K562 (cell line): ENCODE measurements at regions not wholly inside any gene's neighbourhood (a gene's known extent, or its start where the extent isn't known, plus 50 kb on each side); places are given as distances from the start of the nearest gene placed in this dataset.

Experiments used
- ATAC-seq: fragments of 200-7000 bp; cut with Tn5 transposase; 3 replicates; pipeline ENCODE4 v1.9.1; 2020; ENCODE audit warnings: moderate library complexity
- BruUV-seq: library from RNA; stranded (reverse); fragments of 400-500 nt; replicated peaks from 2 replicates; lab custom pipeline; 2021; lab: Mats Ljungman, UMichigan
- CTCF ChIA-PET: fragments of 300-600 bp; formaldehyde crosslinking; extraction: SDS; loops from one replicate; lab custom pipeline; 2021; ENCODE audit warnings: low intra/inter-chr PET ratio; lab: Yijun Ruan, JAX
- POLR2A ChIA-PET: fragments of 300-600, 350-650 bp; sonication (Branson Sonifier 250); formaldehyde crosslinking; extraction: SDS; loops from one replicate; lab custom pipeline; 2021; ENCODE audit warnings: antibody characterized with exemption, inconsistent platforms; lab: Yijun Ruan, JAX
- DNase-seq, 4 experiments: peaks; one replicate each; pipeline versions ENCODE4 v3.0.0 to v3.0.0-alpha.2; 2011 to 2018; ENCODE audit warnings: low spot score in 3 of 4, mixed read lengths in 3 of 4; ENCODE audit errors: extremely low read depth in 1 of 4
- FAIRE-seq: peaks from 2 replicates; lab custom pipeline; 2011; peaks lifted over from hg19 to GRCh38; lab: Jason Lieb, UNC
- H2AFZ ChIP-seq: 2 replicates; pipeline ENCODE4 v1.6.0; 2011; ENCODE audit warnings: low read depth, low read length, control low read depth, inconsistent platforms
- H3K27ac ChIP-seq: fragments of 200-600 bp; 3 replicates; pipeline ENCODE4 v1.8.0; 2011; ENCODE audit warnings: low read depth, mild to moderate bottlenecking, control low read depth, inconsistent platforms, low read length, moderate library complexity, mixed read lengths; ENCODE audit errors: extremely low read depth
- H3K27me3 ChIP-seq, 2 experiments: fragments of 300-600 bp in 1 of 2; 2 replicates in 1 of 2; 3 replicates in 1 of 2; pipeline versions ENCODE4 v1.6.0 to v1.8.0; 2011; ENCODE audit warnings: inconsistent platforms in 2 of 2, low read length in 2 of 2, mild to moderate bottlenecking in 1 of 2, mixed read lengths in 1 of 2, moderate library complexity in 1 of 2; ENCODE audit not compliant: control insufficient read depth in 2 of 2, insufficient read depth in 2 of 2
- H3K36me3 ChIP-seq: fragments of 300-600 bp; 3 replicates; pipeline ENCODE4 v1.8.0; 2011; ENCODE audit warnings: mild to moderate bottlenecking, low read length, inconsistent platforms; ENCODE audit not compliant: control insufficient read depth, insufficient read depth
- H3K4me1 ChIP-seq, 2 experiments: fragments of 200-600 bp in 1 of 2; replicated peaks in 1 of 2; 2 replicates in 1 of 2; 3 replicates in 1 of 2; pipeline versions ENCODE4 v1.5.1 to v1.8.0; 2011; ENCODE audit warnings: inconsistent platforms in 2 of 2, low read length in 2 of 2, mild to moderate bottlenecking in 1 of 2, mixed read lengths in 1 of 2, moderate library complexity in 1 of 2; ENCODE audit not compliant: control insufficient read depth in 2 of 2, insufficient read depth in 2 of 2
- H3K4me2 ChIP-seq: 2 replicates; pipeline ENCODE4 v1.6.1; 2011; ENCODE audit warnings: low read length, control low read depth, inconsistent platforms, mixed read lengths; ENCODE audit not compliant: insufficient read depth
- H3K4me3 ChIP-seq: fragments of 200-600 bp; sonication (generic), shearing (Covaris generic); 2 replicates; pipeline ENCODE4 v1.5.1; 2016; ENCODE audit warnings: control low read depth, inconsistent platforms
- H3K79me2 ChIP-seq: fragments of 200-600 bp; 3 replicates; pipeline ENCODE4 v1.8.0; 2011; ENCODE audit warnings: low read length, inconsistent platforms; ENCODE audit not compliant: control insufficient read depth, insufficient read depth
- H3K9ac ChIP-seq, 2 experiments: 2 replicates each; pipeline versions ENCODE4 v1.6.0 to v1.6.1; 2011; ENCODE audit warnings: low read depth in 2 of 2, low read length in 2 of 2, control low read depth in 1 of 2, inconsistent platforms in 1 of 2, mild to moderate bottlenecking in 1 of 2, mixed read lengths in 1 of 2; ENCODE audit not compliant: insufficient read depth in 1 of 2
- H3K9me1 ChIP-seq: one replicate; pipeline ENCODE4 v1.6.0; 2011; ENCODE audit warnings: inconsistent platforms, mild to moderate bottlenecking, low read length, moderate library complexity; ENCODE audit not compliant: control insufficient read depth, insufficient read depth
- H3K9me3 ChIP-seq: replicated peaks from 2 replicates; pipeline ENCODE4 v1.5.1; 2011; ENCODE audit warnings: low read depth, low read length, inconsistent platforms; ENCODE audit not compliant: control insufficient read depth, insufficient read depth
- H4K20me1 ChIP-seq: replicated peaks from 2 replicates; pipeline ENCODE4 v1.6.1; 2011; ENCODE audit warnings: low read length, inconsistent platforms, mixed read lengths; ENCODE audit not compliant: control insufficient read depth, insufficient read depth
- BRF1 ChIP-seq: IDR thresholded peaks from 3 replicates; pipeline ENCODE4 v1.6.1; 2011; ENCODE audit warnings: borderline replicate concordance, mild to moderate bottlenecking; ENCODE audit not compliant: insufficient read length; ENCODE audit errors: extremely low read depth
- CEBPB ChIP-seq: fragments of 450-650 bp; IDR thresholded peaks from 2 replicates; pipeline ENCODE4 v1.6.1; 2016; ENCODE audit warnings: missing genetic modification characterization, missing compliant biosample characterization
- CTBP1 ChIP-seq: fragments of 450-650 bp; IDR thresholded peaks from 2 replicates; pipeline ENCODE4 v1.6.1; 2016; ENCODE audit warnings: borderline replicate concordance
- ETS2 ChIP-seq: IDR thresholded peaks from 2 replicates; pipeline ENCODE4 v1.6.1; 2016; ENCODE audit warnings: borderline replicate concordance, missing genetic modification characterization, mild to moderate bottlenecking, moderate library complexity, missing compliant biosample characterization; ENCODE audit not compliant: poor library complexity, severe bottlenecking
- EZH2 ChIP-seq: IDR thresholded peaks from 2 replicates; pipeline ENCODE4 v1.6.1; 2012; ENCODE audit warnings: low read depth, mild to moderate bottlenecking, inconsistent platforms, low read length, borderline replicate concordance
- KDM1A ChIP-seq, 2 experiments: fragments of 450-650 bp; IDR thresholded peaks; 2 replicates each; pipeline ENCODE4 v1.6.1; 2016; ENCODE audit warnings: mild to moderate bottlenecking in 2 of 2
- NCOA6 ChIP-seq: fragments of 450-650 bp; IDR thresholded peaks from 2 replicates; pipeline ENCODE4 v1.6.1; 2017; ENCODE audit warnings: mild to moderate bottlenecking
- POLR2A ChIP-seq: fragments of 450-650 bp; conservative IDR thresholded peaks from 2 replicates; pipeline ENCODE4 v1.6.1; 2016
- POLR3A ChIP-seq: IDR thresholded peaks from 2 replicates; pipeline ENCODE4 v1.6.1; 2011; ENCODE audit warnings: borderline replicate concordance, mild to moderate bottlenecking, moderate library complexity; ENCODE audit not compliant: insufficient read length, insufficient read depth; ENCODE audit errors: extremely low read depth
- RHOXF2B ChIP-seq: fragments of 250-450 bp; sonication (Bioruptor Pico); conservative IDR thresholded peaks from 2 replicates; pipeline ENCODE4 v1.5.1; 2021
- SMAD1 ChIP-seq: fragments of 150-350 bp; IDR thresholded peaks from 2 replicates; pipeline ENCODE4 v1.6.1; 2014; ENCODE audit warnings: low read length, low read depth; ENCODE audit not compliant: partially characterized antibody
- TEAD1 ChIP-seq, 2 experiments: fragments of 450-650 bp in 1 of 2; sonication (generic) in 1 of 2; formaldehyde crosslinking; IDR thresholded peaks; 2 replicates each; pipeline versions ENCODE4 v1.4.0 to v1.8.0; 2020 to 2022; ENCODE audit warnings: mild to moderate bottlenecking in 2 of 2, missing genetic modification reagents in 1 of 2
- TRIM24 ChIP-seq, 2 experiments: fragments of 450-650 bp; IDR thresholded peaks; 2 replicates each; pipeline ENCODE4 v1.6.1; 2016
- ZEB2 ChIP-seq: fragments of 450-650 bp; IDR thresholded peaks from 2 replicates; pipeline ENCODE4 v1.6.1; 2016
- ZKSCAN8 ChIP-seq: fragments of 200-800 bp; sonication (Bioruptor generic); IDR thresholded peaks from 2 replicates; pipeline ENCODE4 v1.6.1; 2016; ENCODE audit warnings: missing genetic modification characterization, missing compliant biosample characterization
- ZNF224 ChIP-seq: sonication (generic); formaldehyde crosslinking; IDR thresholded peaks from 2 replicates; pipeline ENCODE4 v1.8.0; 2022; ENCODE audit warnings: mild to moderate bottlenecking, missing genetic modification reagents
- ZNF347 ChIP-seq: fragments of 450-650 bp; formaldehyde crosslinking; IDR thresholded peaks from 2 replicates; pipeline ENCODE4 v1.4.0; 2020; ENCODE audit warnings: low read depth, mild to moderate bottlenecking, moderate library complexity
- ZNF408 ChIP-seq: fragments of 250-450 bp; sonication (Bioruptor Pico); IDR thresholded peaks from 2 replicates; pipeline ENCODE4 v1.4.0; 2020; ENCODE audit warnings: low read depth, mild to moderate bottlenecking, moderate library complexity
- WGBS: fragments of 100-300 bp; shearing (Covaris generic); methylation state at CpG from one replicate; pipeline ENCODE4 v1.1.6; 2016; ENCODE audit warnings: low coverage, mixed read lengths; ENCODE audit not compliant: insufficient coverage; ENCODE audit errors: missing lambda C conversion rate; 5-methylcytosine and 5-hydroxymethylcytosine counted together
- in situ Hi-C: fragments of 300-500 bp; cut with MboI; formaldehyde crosslinking; loops from 4 replicates; pipeline ENCODE4 v1.15.0; 2018; ENCODE audit warnings: inconsistent platforms, mixed read lengths
- intact Hi-C: fragments of 100-400 bp; cut with micrococcal nuclease; formaldehyde crosslinking; loops from 2 replicates; pipeline ENCODE4 v1.14.2; 2022
- TF ChIP-seq, protein P1 (sequence below): fragments of 450-650 bp; IDR thresholded peaks from one replicate; pipeline ENCODE4 v1.6.1; 2018; ENCODE audit warnings: mild to moderate bottlenecking, moderate library complexity; ENCODE audit not compliant: partially characterized antibody
- TF ChIP-seq, protein P2 (sequence below): fragments of 450-650 bp; IDR thresholded peaks from 2 replicates; pipeline ENCODE4 v1.6.1; 2016

DNA sequence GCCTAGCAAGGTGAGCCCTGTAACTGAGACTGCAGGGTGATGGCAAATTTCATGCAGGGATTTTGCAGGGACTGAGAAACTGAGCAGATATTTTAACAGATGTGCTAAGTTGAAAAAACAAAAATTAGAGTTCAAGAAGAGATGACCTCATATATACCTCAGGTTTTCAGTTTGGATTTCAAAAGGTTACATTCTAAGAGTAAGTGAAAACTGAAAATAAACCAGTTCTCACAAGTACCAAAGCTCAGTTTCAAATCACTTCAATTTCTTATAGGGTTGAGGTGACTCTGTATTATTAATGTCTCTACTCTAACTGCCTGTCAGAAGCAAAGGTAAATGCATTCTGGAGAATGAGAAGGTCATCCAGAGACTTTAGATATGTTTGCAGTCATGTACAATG, 237.4 kb upstream of the VRK2 start (continued):
- TF ChIP-seq SMAD1 (no peak), POLR2A (no peak)
- TF ChIP-seq, all 486 proteins: peak for 0

- no TSS peak for BruUV-seq
- no peak overlapping the region for H3K27ac ChIP-seq
These were observed 225.5 kb upstream of the VRK2 start for GRCh38 chr2:57821088-57821487.

More at GRCh38 chr2:57821088-57821487, 225.5 kb upstream of the VRK2 start:
- H3K27me3 ChIP-seq: no peaks in the 10 kb centered on the region
- TF ChIP-seq ZKSCAN8 (CRISPR knock-in tag) (no peak), ETS2 (tag) (no peak), BRF1 (no peak), ZNF347 (CRISPR knock-in tag) (no peak), ZNF408 (no peak), ZNF224 (no peak), POLR3A (no peak), TRIM24 (IDR thresholded peaks at IDR 0.05) (no peak), EZH2 (no peak), KDM1A (IDR thresholded peaks at IDR 0.05) (no peak), CEBPB (tag) (no peak), CTBP1 (no peak), NCOA6 (no peak), ZEB2 (no peak), TEAD1 (CRISPR knock-in tag; IDR thresholded peaks at IDR 0.05) (no peak), RHOXF2B (CRISPR knock-in tag) (no peak)
- TF ChIP-seq, protein P1, sequence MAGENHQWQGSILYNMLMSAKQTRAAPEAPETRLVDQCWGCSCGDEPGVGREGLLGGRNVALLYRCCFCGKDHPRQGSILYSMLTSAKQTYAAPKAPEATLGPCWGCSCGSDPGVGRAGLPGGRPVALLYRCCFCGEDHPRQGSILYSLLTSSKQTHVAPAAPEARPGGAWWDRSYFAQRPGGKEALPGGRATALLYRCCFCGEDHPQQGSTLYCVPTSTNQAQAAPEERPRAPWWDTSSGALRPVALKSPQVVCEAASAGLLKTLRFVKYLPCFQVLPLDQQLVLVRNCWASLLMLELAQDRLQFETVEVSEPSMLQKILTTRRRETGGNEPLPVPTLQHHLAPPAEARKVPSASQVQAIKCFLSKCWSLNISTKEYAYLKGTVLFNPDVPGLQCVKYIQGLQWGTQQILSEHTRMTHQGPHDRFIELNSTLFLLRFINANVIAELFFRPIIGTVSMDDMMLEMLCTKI: no peak
- TF ChIP-seq, protein P2, sequence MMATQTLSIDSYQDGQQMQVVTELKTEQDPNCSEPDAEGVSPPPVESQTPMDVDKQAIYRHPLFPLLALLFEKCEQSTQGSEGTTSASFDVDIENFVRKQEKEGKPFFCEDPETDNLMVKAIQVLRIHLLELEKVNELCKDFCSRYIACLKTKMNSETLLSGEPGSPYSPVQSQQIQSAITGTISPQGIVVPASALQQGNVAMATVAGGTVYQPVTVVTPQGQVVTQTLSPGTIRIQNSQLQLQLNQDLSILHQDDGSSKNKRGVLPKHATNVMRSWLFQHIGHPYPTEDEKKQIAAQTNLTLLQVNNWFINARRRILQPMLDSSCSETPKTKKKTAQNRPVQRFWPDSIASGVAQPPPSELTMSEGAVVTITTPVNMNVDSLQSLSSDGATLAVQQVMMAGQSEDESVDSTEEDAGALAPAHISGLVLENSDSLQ: no peak
- no peaks in the 10 kb centered on the region for H3K36me3 ChIP-seq
- no peaks in the 10 kb centered on the region; the same call in 1 of the 2 replicates for H3K9me3 ChIP-seq
- no peaks in the 10 kb centered on the region for H3K4me1 ChIP-seq
- no peak overlapping the region for H2AFZ ChIP-seq
- H3K4me3 ChIP-seq: no peak overlapping the region
- no peak overlapping the region for H3K9ac ChIP-seq
- no peak for DNase-seq
- POLR2A ChIA-PET: no interaction called here
- in situ Hi-C loops: no loop called here
- no peak for FAIRE-seq
- no peaks in the 10 kb centered on the region for H3K9me1 ChIP-seq
- H4K20me1 ChIP-seq: no peaks in the 10 kb centered on the region
- H3K79me2 ChIP-seq: no peaks in the 10 kb centered on the region
- H3K4me2 ChIP-seq: no peak overlapping the region
- CTCF ChIA-PET: no interaction called here
- WGBS: 8% methylated on average over 1 of the region's 1 CpG
- intact Hi-C loops: no loop called here
- ATAC-seq: no peak
